ENCODE measurements at regions not wholly inside any gene's neighbourhood (a gene's known extent, or its start where the extent isn't known, plus 50 kb on each side); places are given as distances from the start of the nearest gene placed in this dataset.
"Not testable (repeated sequence)": the region's sequence is repeated elsewhere in the genome, so short reads cannot be mapped to it uniquely, and the experiment has no call there.

DNA sequence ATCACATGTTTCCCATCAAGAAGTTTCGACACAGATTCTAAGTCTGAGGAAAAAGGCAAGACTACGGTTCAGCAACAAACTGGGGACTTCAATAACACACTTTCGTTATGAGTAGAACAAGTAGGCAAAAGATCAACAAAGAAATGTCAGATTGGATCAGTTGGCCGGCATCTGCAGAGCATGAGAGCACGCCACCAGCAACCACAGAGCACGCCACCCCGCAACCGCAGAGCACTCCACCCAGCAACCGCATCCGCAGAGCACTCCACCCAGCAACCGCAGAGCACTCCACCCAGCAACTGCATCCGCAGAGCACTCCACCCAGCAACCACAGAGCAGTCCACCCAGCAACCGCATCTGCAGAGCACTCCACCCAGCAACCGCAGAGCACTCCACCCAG is 89.7 kb upstream of the FAM20C start:
- no peak for DNase-seq

DNA sequence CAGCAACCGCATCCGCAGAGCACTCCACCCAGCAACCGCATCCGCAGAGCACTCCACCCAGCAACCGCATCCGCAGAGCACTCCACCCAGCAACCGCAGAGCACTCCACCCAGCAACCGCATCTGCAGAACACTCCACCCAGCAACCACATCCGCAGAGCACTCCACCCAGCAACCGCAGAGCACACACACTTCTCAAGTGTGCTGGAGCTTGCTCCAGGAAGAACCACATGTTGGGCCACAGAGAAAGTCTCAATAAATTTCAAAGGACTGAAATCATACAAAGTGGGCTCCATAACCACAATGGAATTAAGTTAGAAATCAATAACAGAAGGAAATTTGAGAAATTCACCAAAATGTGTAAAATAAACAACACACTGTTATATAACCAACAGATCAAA is 88.4 kb upstream of the FAM20C start:
- DNase-seq: not testable (repeated sequence)

DNA sequence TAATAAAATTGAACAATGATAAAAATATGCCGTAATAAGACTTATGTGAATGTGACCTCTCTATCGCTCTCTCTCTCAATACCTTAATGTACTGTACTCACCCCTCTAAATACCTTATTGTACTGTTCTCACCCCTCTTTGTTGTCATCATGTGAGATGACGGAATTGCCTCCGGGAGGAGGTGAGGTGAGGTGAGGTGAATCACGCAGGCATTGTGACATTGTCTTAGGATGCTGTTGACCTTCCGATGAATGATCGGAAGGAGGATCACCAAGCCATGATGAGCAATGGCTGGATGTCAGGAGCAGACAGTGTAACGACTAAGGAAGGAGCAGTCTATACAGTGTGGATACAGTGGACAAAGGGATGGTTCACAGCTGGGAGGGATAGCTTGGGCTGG is 87.4 kb upstream of the FAM20C start:
- no peak for DNase-seq

DNA sequence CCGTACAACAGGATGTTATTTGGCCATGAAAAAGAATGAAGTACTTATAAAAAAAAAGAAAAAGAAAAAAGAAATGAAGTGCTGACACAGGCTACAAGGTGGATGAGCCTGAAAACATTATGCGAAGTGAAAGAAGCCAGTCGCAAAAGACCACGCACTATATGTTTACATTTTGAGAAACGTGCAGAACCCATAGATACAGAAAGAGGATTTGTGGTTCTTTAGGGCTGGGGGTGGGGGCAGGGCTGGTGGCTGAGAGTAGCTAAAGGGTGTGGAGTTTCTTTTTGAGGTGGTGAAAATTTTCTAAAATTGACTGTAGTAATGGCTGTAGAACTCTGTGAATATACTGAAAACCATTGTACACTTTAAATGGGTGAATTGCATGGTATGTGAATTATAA is 86.0 kb upstream of the FAM20C start:
- no peak for DNase-seq

DNA sequence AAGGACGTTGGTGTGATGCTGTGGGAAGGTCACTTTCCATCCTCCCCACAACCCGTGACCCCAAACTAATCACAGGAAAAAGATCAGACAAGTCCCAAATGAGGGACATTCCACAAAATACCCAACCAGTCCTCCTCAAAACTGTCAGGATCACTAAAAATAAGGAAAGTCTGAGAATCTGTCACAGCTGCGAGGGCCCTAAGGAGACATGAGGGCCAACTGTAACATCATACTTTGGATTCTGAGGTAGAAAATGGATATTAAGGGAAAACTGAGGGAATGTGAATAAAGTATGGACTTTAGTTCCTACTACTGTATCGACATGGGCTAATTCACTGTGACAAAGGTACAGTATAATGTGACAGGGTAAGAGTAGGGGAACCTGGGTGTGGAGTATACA is 85.1 kb upstream of the FAM20C start:
- DNase-seq: no peak

DNA sequence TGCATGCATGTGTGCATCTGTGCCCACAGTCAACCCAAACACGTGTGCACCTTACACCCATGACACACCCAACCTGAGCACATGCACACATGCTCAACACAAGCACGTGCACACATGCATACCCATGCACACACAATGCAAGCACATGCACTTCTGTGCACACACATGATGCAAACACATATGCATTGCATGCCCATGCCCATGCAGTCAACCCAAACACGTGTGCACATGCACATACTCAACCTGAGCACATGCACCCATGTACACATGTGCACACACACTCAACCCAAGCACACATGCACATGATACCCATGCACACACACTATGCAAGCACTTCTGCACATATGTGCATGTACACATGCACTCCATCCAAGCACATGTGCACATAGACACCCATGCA is 84.5 kb upstream of the FAM20C start:
- no peak for DNase-seq

DNA sequence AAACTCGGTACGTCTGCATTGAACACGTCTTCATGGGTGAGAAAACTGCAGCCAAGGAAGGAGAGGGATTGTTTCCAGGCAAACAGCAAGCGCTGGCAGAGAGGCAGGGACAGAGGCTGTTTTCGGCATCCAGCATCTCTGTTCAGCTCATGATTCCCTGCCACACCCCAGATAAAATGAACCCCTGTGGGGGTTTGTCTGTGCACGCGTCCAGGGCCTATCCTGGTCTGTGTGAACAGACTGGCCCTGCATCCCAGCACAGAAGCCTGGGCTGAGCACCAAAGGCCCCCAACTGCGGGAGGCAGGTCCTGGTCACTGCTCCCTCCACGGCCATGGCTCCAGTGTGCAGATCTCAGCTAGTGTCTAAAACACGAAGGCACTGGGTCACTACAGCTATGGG is 83.3 kb upstream of the FAM20C start:
- no peak for DNase-seq

DNA sequence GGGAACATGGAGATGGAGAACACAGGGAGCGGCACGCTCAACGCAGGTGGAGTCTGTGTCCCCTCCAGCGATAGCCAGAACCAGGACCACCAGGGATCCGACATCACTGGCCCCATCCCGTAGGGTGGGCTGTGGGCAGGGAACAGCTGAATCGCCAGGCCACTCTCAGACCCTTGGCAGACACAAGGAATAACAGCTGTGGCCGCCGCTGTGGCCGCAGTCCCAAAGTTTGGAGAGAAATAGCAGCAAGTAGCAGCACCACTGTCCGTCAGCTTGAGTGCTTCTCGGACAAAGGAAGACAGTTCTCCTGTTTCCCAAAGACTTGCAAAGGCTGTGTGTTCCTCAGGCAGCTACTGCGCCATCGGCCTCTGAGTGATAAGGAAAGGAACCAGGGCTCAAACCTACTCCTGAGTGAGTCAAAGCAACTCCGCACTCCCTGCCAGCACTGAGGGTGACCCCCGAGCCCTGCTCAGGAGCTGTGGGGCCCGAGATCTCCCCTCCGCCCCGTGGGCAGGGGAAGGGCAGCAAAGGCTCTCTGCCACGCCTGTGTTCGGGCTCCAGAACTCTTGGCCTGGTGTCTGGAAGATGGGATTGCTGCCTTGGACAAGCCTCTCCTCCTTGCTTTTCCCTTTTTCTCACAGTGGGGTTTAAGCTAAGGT is 82.3 kb upstream of the FAM20C start:
- no peak for DNase-seq

DNA sequence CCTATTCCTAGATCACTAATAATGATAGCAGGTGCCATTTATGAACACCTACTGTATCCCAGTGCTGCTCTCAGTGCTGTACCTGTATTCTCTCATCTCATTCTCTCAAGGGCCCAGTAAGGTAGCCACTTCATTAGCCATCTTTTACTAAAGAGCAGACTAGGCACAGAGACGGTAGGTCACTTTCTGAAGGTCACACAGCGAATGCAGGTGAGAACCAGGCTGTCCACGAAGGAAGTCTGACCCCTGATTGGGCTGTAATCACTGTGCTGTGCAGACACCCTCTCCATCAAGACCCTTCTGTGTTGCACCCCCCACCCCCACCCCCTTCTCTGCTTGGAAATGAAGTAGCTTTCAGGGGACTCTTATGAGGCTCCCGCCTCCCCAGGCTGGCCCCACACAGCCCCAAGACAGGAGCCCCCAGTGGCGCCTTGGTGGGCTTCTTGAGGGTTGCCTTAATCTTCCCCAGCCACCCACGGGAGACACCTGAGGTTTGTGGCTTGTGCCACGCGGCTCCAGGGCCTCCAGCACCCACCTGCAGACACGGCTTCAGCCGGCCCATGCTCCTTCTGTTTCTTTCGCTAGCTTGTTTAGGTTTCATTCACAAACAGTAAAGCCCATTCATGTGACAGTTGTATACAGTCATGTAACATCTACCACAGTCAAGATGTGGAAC is 81.7 kb upstream of the FAM20C start:
- no peak for DNase-seq

DNA sequence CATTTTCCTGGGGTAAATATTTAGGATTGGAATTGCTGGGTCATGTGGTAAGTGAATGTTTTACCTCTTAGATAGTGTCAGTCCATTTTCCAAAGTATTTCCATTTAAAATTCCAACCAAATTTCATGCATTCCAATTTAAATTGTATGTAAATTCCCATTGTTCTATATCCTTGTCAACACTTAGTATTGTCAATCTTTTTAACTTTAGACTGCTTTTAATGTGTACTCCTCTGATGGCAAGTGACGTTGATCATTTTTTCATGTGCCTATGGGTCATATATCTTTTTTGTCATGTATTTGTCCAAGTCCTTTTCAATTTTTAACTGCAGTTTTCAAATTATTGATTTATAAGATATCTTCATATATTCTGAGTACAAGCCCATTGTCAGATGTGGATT is 80.8 kb upstream of the FAM20C start:
- DNase-seq: no peak

DNA sequence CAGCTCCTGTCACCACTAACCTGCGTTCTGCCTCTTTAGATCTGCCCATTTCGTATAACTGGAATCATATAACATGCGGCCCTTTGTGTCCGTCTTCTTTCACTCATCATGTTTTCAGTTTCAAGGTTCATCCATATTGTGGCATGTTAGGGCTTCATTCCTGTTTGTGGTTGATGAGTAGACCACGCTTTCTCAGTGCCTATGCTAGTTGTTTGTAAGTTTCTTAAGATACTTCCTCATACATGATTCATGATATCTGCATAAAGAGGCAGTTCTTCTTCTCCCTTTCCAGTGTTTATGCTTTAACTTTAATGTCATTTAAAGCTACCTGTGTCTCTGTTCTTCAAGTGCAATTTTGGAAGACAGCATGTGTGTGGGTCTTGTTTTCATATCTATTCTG is 79.5 kb upstream of the FAM20C start:
- DNase-seq: no peak

DNA sequence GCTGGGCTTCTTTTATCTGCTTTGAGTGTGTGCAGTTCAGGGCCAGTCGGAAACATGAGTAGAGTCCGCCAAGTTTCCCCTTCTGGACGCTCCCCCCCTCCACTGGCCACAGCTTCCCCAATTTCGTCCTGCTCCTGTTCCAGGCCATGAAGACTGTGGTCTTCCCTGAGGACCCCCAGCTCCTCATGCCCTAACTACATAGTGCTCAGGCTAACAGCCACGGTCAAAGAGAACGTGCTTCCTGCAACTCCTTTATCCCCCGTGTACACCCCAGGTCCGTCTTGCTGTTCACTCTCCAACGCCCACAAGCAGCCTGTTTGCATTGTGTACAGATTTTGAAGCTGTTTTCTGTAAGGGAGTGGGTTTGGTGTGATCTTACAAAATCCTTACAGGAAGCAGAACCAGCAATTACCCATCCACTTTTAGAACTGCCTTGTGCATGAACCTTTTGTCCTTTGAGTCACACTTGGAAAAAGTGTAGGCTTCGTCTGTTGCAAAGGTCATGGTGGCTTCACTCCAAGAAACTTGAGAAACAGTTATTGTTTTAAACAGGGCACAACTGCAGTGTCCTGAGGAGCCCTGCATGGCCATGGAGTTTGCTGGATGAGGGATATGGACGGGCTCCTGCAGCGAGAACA is 77.0 kb upstream of the FAM20C start:
- DNase-seq: no peak

DNA sequence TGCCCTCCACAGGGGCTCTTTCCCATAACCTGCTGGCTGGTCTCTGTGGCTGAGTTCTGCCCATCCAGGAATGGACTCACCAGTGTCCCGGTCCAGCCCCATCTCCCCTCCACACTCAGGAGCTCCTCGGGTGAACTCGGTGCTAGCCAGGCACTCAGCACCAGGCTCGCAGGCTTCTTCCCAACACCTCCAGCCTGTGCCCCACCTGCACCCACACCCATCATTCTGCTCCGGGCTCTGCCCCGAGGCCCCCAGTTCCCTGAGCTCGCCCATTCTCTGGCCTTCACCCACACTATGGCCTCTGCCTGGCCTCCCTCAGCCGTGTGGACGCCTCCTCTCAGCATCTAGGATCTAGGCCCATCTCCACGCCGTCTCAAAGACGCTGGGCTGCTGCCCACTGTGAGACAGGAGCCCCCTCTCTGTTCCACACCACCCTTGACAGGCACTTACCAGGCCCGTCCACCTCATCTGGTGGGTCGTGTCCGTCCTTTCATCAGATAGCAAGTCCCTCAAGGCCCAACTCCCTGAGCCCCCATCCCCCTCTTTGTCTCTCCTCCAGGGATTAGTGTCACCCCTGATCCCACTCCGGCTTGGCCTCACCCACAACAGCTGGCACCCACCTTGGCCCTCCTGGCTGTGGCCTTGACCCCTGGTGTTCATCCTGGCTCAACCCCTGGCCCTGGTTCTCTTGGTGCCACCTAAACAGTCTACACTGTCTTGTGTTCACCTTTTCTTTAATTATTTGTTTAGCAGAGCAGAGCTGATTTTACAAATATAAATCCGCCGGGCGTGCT is 76.0 kb upstream of the FAM20C start:
- no peak for DNase-seq

DNA sequence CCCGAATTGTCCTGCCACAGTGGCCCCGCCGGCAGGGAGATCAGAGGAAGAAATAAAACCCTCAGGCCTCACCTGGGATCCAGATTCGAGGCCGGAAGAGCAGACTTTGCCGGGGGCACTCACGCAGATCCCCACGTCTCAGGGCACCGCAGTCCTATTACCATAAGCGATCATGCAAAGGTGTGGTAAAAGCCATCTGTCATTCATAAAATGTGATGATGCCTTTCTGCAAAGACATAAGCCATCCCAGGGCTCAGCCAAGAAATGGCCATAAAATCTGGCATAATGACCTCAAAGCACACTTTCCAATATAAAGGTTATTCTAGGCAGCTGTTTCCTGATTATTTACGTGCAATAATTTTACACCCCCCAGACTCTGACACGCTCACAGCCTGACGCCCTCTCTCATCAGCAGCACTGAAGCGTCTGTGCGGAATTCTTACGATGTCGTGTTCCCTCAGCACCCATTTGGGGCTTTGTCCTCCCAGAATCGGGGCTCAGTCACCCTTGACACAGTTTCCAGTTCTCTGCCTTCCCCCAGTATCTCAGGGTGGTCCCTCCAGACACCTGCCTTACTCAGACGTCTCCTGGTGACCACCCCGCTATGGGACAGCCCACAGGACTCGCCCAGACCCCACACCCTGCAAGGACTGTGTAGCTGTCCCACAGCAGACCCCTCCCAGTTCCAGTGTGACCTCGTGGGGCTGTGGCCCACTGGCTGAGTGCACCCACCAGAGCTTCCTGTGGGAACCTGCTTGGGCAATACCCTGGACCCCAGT is 74.3 kb upstream of the FAM20C start:
- DNase-seq: no peak

DNA sequence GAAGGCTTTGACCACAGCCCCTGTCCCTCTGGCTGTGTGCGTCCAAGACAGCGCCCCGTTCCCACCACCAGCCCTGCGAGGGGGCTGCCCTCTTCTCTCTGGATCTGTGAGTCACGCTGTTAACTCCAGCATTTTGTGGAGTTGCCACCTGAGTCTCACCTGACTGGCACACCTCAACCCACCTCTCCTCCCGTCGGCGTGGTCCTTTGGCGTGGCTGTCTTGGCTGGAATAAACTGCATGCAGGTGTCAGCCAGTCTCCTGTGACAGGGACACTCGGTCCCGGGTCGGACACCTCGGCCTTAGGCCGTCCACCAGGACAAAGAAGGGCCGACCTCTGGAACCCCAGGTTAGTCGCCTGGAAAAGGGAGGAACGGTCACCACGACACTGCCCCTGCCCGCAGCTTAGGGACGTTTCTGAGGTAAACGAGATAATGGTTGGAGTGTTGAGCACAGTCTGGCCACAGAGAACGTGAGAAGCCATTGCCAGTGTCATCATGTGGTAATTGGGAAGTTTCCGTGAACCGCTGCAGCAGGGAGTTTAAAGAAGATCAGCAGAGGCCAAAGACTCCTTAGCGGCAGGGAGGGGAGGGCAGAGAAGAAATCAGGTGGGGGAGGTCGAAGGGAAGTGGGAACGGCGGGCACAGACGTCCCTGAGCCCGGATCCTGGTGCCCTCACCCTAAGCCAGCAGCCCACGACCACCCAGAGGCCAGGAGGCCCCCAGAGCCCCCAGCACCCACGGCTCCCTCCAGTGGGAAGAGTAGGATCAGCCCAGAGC is 73.6 kb upstream of the FAM20C start:
- DNase-seq: no peak

DNA sequence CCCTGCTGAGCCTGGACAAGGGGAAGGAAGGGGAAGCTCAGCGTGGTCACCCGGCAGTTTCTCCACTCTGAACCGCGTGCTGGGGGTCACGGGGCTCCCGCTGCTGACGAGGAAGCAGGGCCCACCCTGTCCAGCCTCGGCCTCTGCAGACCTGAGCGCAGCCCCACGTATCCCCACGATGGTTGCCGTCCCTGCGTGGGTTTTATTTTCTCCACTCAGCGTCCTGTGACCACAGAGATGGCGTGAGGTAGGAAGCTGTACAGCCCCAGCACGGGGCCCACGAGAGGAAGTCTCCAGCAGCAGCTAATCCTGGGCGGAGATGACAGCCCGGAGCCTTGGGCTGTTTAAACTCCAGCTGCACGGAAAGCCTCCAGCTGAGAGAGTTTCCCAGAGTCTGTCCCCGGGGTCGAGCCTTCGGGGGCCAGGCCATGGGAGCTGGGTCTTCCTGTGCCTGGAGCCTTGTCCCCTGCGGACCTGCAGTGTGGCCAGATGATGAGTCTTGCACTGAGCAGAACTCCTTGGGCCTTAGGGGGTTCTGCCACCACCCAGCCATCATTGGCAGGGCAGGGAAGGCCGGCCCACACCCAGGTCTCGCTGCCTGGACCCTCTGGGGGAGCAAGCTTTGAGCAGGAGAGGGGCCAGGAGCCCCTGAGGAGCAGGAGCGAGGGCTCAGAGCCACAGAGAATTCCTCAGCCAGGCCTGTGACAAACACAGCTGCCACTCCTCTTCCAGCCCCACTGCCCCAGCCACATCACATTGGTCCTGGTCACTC is 72.8 kb upstream of the FAM20C start:
- no peak for DNase-seq

DNA sequence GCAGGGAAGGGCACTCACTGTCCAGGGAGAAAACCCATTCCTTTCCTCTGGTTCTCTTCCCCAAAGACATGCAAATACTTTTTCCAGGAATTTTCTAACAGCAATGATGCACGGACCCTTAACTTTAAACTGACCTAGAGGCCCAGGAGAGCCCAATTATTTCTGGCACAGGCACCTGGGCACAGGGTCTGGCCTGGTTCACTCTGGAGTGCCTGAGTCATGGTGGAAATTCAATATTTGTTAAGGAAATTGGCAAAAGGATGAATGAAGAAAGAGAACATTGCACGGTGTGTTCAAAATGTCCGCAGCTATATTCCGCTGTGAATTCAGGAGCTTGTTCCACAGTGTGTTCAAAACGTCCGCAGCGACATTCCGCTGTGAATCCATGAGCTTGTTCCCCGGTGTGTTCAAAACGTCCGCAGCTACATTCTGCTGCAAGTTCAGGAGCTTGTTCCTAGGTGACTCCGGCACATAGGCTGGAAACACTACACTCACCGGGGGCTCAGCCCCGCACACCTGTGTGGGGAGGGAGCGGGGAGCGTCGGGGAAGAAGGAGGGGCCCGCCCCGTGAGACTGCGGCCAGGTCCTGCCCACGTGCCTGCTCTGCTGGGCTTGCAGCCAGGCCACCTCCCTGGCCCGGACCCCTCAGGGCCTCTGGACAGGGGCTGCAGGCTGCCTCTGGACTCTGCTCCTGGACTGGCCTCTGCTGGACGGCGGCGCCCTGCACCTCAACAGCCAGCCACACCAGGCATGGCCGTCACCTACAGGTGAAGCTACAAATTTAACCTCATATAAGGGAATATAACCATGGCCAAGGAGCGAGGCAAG is 72.0 kb upstream of the FAM20C start:
- DNase-seq: no peak

DNA sequence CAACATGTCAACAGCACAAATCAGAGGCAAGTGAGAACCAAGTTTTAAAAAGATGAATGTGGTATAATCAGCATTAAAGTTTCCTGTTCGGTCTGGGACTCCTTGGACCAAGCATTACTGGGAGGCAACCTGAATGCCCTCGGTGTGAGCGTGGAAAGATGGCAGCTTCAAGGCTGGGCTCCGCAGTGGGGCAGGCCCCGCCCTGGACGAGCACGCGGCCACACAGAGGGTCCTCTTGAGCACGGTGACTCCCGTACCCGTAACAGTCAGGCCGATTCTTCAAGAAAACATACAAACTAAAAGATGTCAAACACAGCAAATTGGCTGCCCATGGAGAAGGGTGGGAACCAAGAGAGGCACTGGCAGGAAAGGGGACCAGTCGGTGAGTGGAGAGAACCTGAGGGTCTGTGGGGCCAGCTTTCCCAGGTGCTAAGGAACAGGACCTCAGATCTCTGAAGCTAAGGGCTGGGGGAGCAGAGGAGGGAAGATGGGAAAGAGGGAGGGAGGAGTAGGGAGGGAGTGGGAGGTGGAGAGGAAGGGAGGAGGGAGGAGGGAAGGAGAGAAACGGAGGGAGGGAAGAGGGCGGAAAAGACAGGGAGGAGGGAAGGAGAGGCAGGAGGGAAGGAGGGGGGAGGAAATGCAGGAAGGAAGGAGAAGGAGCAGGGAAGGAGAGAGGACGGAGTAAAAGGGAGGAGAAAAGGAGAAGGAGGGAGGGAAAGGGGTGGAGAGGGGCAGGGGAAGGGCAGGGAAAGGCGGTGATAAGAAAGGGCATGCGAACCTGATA is 71.2 kb upstream of the FAM20C start:
- DNase-seq: no peak

DNA sequence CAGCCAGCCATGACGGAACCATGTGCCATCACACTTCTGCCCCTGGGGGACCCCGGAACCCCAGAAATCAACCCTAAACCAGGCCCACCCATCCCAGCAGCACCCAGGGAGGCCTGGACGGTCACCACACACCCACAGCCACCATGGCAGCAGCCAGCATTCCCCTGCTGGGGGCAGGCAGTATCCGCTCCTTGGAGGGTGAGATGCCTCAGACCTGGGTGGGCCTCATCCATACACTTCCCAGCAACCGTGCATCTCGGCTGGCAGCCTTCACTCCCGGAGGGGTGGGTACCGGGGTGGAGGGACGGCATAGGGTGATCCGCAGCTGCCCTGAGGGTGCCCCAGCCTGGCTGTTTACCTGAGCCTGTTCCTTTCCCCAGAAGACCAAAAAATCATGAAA is 69.1 kb upstream of the FAM20C start:
- no peak for DNase-seq
